ENCODE measurements at regions not wholly inside any gene's neighbourhood (a gene's known extent, or its start where the extent isn't known, plus 50 kb on each side); places are given as distances from the start of the nearest gene placed in this dataset.

DNA sequence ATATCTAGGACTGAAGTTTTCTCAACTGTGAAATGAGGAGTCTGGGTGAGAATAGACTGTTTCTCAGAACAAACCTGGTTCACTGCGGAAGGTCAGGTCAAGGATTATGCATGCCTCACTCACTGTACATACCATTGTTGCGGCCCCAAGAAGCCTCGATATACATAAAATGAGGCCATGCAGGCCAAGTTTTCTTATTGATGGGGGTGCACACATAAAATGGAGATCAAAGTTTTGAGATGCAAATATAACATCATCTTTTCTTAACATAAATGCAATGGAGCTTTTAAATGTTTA lies 1366.1 kb upstream of the CELF4 start:
- no peak overlapping the region for H3K9ac ChIP-seq (ENCODE audit: low read length)
- no peak overlapping the region for H3K4me3 ChIP-seq (ENCODE audit: low read depth, low read length, poor library complexity, severe bottlenecking)
- TF ChIP-seq, protein P1, sequence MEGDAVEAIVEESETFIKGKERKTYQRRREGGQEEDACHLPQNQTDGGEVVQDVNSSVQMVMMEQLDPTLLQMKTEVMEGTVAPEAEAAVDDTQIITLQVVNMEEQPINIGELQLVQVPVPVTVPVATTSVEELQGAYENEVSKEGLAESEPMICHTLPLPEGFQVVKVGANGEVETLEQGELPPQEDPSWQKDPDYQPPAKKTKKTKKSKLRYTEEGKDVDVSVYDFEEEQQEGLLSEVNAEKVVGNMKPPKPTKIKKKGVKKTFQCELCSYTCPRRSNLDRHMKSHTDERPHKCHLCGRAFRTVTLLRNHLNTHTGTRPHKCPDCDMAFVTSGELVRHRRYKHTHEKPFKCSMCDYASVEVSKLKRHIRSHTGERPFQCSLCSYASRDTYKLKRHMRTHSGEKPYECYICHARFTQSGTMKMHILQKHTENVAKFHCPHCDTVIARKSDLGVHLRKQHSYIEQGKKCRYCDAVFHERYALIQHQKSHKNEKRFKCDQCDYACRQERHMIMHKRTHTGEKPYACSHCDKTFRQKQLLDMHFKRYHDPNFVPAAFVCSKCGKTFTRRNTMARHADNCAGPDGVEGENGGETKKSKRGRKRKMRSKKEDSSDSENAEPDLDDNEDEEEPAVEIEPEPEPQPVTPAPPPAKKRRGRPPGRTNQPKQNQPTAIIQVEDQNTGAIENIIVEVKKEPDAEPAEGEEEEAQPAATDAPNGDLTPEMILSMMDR (IDR thresholded peaks at IDR 0.05; ENCODE audit: low read length), result no peak
- no peak for TF ChIP-seq EZH2 (IDR thresholded peaks at IDR 0.05; ENCODE audit: borderline replicate concordance, low read length)
- no peaks in the 10 kb centered on the region for H3K27me3 ChIP-seq (ENCODE audit: insufficient read depth, low read length)
- no peaks in the 10 kb centered on the region for H3K9me2 ChIP-seq (ENCODE audit: low read depth, low read length)
- no peaks in the 10 kb centered on the region for H4K20me1 ChIP-seq (ENCODE audit: insufficient read depth, low read length)
- no peak overlapping the region for H3K27ac ChIP-seq (ENCODE audit: low read depth, low read length, poor library complexity, severe bottlenecking)
- H3F3A ChIP-seq (ENCODE audit: insufficient read depth, low read length), result no peaks in the 10 kb centered on the region
- no peak overlapping the region for H3K4me2 ChIP-seq (ENCODE audit: low read length)
- no peaks in the 10 kb centered on the region for H3K79me2 ChIP-seq (ENCODE audit: insufficient read depth, low read length)
- H3K36me3 ChIP-seq (ENCODE audit: insufficient read depth, low read length), result no peaks in the 10 kb centered on the region
- H2AFZ ChIP-seq (ENCODE audit: low read length), result no peak overlapping the region
- H3K9me3 ChIP-seq (ENCODE audit: low read length), result no peaks in the 10 kb centered on the region
- H3K4me1 ChIP-seq (ENCODE audit: insufficient read depth, low read length, severe bottlenecking), result no peaks in the 10 kb centered on the region

DNA sequence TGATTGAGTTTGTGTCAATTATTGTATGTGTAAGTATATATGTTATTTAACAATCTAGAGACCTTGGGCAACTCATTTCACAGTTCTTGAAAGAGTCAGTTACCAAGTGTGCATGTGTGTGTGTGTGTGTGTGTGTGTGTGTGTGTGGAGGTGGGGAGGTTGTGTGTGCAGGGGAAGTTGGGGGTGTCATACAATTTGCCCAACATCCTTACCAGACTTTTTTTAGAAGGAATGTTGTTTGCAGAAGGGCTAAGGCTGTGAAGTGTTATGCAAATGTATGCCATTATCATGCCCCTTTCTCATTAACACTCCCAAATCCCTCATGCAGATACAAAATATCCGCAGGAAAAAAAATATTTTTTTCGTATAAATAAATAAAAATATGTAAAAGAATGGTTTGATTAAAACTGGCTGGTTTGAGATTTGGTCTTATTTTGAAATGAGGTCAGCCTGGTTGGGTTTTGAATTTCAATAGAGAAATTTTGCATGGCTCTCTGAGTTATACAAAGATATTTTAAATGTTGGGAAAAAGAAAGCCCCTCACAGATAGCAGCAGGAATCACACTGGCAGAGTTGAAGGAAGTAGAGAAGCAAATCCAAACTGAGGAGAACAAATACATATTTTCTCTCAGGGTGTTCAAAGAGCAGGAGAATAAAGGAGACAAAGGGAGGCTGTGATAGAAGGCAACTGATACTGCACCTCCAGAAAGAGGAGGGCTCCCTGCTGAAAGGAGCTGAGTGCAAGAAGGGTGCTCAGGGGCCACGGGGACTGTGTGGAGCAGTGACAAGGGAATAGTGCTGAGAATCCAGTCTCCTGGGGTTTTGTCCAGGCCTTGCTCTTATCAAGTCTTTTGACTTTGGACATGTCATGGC lies 1365.5 kb upstream of the CELF4 start:
- H3K9me3 ChIP-seq (ENCODE audit: low read length), result no peaks in the 10 kb centered on the region
- H2AFZ ChIP-seq (ENCODE audit: low read length), result no peak overlapping the region
- H3K4me2 ChIP-seq (ENCODE audit: low read length), result no peak overlapping the region
- H3K36me3 ChIP-seq (ENCODE audit: insufficient read depth, low read length), result no peaks in the 10 kb centered on the region
- no peaks in the 10 kb centered on the region for H4K20me1 ChIP-seq (ENCODE audit: insufficient read depth, low read length)
- no peak overlapping the region for H3K27ac ChIP-seq (ENCODE audit: low read depth, low read length, poor library complexity, severe bottlenecking)
- no peak overlapping the region for H3K4me3 ChIP-seq (ENCODE audit: low read depth, low read length, poor library complexity, severe bottlenecking)
- no peak for TF ChIP-seq EZH2 (IDR thresholded peaks at IDR 0.05; ENCODE audit: borderline replicate concordance, low read length)
- TF ChIP-seq, protein P1 (IDR thresholded peaks at IDR 0.05; ENCODE audit: low read length), result no peak
- no peak overlapping the region for H3K9ac ChIP-seq (ENCODE audit: low read length)
- H3K4me1 ChIP-seq (ENCODE audit: insufficient read depth, low read length, severe bottlenecking), result no peaks in the 10 kb centered on the region
- no peaks in the 10 kb centered on the region for H3K27me3 ChIP-seq (ENCODE audit: insufficient read depth, low read length)
- no peaks in the 10 kb centered on the region for H3K79me2 ChIP-seq (ENCODE audit: insufficient read depth, low read length)
- no peaks in the 10 kb centered on the region for H3K9me2 ChIP-seq (ENCODE audit: low read depth, low read length)
- H3F3A ChIP-seq (ENCODE audit: insufficient read depth, low read length), result no peaks in the 10 kb centered on the region

DNA sequence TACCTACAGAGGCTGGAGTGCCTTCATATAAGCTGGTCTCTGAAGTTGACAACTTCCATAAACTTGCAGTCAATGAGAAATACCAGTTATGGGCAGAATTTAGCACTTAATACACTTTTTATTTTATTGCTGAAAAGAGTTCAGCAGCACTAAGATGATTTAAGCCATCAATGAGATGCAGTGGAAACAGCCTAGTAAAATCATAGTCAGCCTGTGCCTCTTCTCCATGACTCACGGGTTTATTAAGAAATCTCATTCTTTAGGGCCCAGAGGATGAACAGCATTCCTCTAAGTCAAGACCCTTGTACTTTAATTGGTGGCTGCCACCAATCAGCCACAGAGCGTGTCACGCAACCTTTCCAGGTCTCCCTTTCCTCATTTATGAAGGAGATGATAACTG lies 1357.9 kb upstream of the CELF4 start:
- Histone ChIP-seq H3F3A (ENCODE audit: insufficient read depth, low read length) (no peaks in the 10 kb centered on the region), H3K9ac (ENCODE audit: low read length) (no peak overlapping the region), H3K27me3 (ENCODE audit: insufficient read depth, low read length) (no peaks in the 10 kb centered on the region), H2AFZ (ENCODE audit: low read length) (no peak overlapping the region), H3K79me2 (ENCODE audit: insufficient read depth, low read length) (no peaks in the 10 kb centered on the region), H3K4me3 (ENCODE audit: low read depth, low read length, poor library complexity, severe bottlenecking) (no peak overlapping the region), H3K4me1 (ENCODE audit: insufficient read depth, low read length, severe bottlenecking) (no peaks in the 10 kb centered on the region), H3K4me2 (ENCODE audit: low read length) (no peak overlapping the region), H3K27ac (ENCODE audit: low read depth, low read length, poor library complexity, severe bottlenecking) (no peak overlapping the region), H3K9me3 (ENCODE audit: low read length) (no peaks in the 10 kb centered on the region), H3K36me3 (ENCODE audit: insufficient read depth, low read length) (no peaks in the 10 kb centered on the region), H3K9me2 (ENCODE audit: low read depth, low read length) (no peaks in the 10 kb centered on the region), H4K20me1 (ENCODE audit: insufficient read depth, low read length) (no peaks in the 10 kb centered on the region)
- TF ChIP-seq, protein P1 (IDR thresholded peaks at IDR 0.05; ENCODE audit: low read length), result no peak
- no peak for TF ChIP-seq EZH2 (IDR thresholded peaks at IDR 0.05; ENCODE audit: borderline replicate concordance, low read length)
